ENCODE measurements at regions not wholly inside any gene's neighbourhood (a gene's known extent, or its start where the extent isn't known, plus 50 kb on each side); places are given as distances from the start of the nearest gene placed in this dataset.

DNA sequence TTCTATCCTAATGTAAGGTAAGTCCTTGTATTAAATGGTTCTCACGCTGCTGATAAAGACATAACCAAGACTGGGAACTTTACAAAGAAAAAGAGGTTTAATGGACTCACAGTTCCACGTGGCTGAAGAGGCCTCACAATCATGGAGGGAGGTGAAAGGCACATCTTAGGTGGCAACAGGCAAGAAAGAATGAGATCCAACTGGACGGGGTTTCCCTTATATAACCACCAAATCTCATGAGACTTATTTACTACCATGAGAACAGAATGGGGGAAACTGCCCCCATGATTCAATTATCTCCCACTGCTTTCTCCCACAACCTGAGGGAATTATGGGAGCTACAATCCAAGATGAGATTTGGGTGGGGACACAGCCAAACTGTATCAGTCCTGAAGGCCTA, 136.6 kb downstream of the HTR1B start:
- no peak for TF ChIP-seq CTCF (IDR thresholded peaks at IDR 0.05)
- no peak for TF ChIP-seq POLR2A (IDR thresholded peaks at IDR 0.05)

Measured in Peyer's patch (tissue), 4 donors.